ENCODE measurements at regions not wholly inside any gene's neighbourhood (a gene's known extent, or its start where the extent isn't known, plus 50 kb on each side); places are given as distances from the start of the nearest gene placed in this dataset.

DNA sequence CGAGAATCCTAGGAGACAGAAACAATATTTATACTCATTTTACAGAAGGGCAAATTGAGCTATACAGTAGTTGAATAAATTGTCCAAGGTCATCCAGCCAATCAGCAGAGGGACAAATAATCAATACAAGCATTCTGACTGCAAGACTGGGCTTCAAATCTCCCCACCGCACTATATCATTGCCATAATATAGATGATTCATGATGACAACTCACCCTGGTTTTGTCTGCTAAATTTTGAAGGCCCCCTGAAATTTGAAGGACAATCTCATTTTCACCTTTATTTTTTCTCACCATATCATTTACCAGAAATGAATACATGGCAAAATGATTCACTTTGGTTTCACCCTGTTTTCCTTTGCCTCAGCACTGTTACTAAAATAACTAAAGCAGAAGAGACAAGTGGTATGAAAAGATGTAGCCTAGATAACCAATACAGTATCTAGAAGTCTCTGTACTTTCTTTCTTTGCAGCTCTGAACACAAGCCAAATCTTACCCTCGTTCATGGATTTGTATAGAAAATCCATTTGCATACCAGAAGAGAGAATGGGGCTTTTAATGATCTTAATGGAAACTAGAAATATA lies 292.5 kb downstream of the TTLL7 start:
- Histone ChIP-seq H3K9me3 (no peaks in the 10 kb centered on the region), H3K27me3 (no peaks in the 10 kb centered on the region), H3K4me1 (no peaks in the 10 kb centered on the region), H3K27ac (no peak overlapping the region), H3K36me3 (no peaks in the 10 kb centered on the region), H3K4me3 (no peak overlapping the region)
- DNase-seq, result no peak
- TF ChIP-seq POLR2A (IDR thresholded peaks at IDR 0.05) (no peak), CTCF (IDR thresholded peaks at IDR 0.05) (no peak)

GRCh38 chr1:83705091-83705490 lies 293.8 kb downstream of the TTLL7 start:
- Histone ChIP-seq H3K4me1 (no peaks in the 10 kb centered on the region), H3K27ac (no peak overlapping the region), H3K4me3 (no peak overlapping the region), H3K36me3 (no peaks in the 10 kb centered on the region), H3K27me3 (no peaks in the 10 kb centered on the region), H3K9me3 (no peaks in the 10 kb centered on the region)
- TF ChIP-seq POLR2A (IDR thresholded peaks at IDR 0.05), result no peak
- TF ChIP-seq CTCF (IDR thresholded peaks at IDR 0.05), result no peak
- no peak for DNase-seq

GRCh38 chr1:83704350-83704749 lies 294.6 kb downstream of the TTLL7 start:
- Histone ChIP-seq H3K4me1 (no peaks in the 10 kb centered on the region), H3K9me3 (no peaks in the 10 kb centered on the region), H3K4me3 (no peak overlapping the region), H3K27ac (no peak overlapping the region), H3K36me3 (no peaks in the 10 kb centered on the region), H3K27me3 (no peaks in the 10 kb centered on the region)
- TF ChIP-seq CTCF (IDR thresholded peaks at IDR 0.05) (no peak), POLR2A (IDR thresholded peaks at IDR 0.05) (no peak)
- DNase-seq, result no peak

DNA sequence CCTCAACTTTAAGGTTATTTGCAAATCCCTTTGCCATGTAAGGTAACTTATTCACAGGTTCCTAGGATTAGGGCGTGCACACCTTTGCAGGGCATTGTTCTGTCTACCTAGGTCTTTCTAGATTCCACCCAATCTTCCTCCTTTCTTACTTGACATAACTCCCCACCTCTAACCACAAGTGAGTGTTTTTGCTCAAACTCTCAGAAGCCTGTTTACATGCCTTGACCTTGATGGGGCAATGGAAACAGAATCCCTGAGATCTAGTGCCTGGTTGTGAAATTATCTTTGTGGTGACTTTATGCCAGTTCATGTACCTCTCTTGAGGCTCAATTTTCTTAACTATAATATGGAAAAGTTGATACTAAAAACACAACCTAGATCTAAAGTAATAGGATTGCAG lies 296.6 kb downstream of the TTLL7 start:
- no peak overlapping the region for H3K27ac ChIP-seq
- no peaks in the 10 kb centered on the region for H3K9me3 ChIP-seq
- H3K4me3 ChIP-seq, result no peak overlapping the region
- no peaks in the 10 kb centered on the region for H3K36me3 ChIP-seq
- TF ChIP-seq POLR2A (IDR thresholded peaks at IDR 0.05) (no peak), CTCF (IDR thresholded peaks at IDR 0.05) (no peak)
- H3K4me1 ChIP-seq, result no peaks in the 10 kb centered on the region
- H3K27me3 ChIP-seq, result no peaks in the 10 kb centered on the region
- DNase-seq, result no peak

DNA sequence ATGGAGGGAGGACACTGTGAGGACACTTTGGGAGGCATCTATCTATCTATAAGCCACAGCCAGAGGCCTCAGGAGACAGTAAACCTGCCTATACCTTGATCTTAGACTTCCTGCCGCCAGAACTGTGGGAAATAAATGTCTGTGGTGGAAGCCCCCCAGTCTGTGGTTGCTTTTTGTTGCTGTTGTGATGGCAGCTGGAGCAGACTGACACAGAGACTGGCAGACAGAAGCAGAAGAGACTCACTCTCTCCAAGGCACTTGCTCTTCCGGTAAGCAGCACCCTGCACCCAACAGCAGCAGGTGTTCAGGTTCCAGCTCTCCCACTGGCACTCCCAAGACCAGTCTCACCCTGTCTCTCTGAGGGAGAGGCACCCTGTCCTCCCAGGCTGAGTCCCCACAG lies 297.6 kb downstream of the TTLL7 start:
- Histone ChIP-seq H3K27ac (no peak overlapping the region), H3K4me1 (no peaks in the 10 kb centered on the region), H3K9me3 (no peaks in the 10 kb centered on the region), H3K36me3 (no peaks in the 10 kb centered on the region), H3K4me3 (no peak overlapping the region), H3K27me3 (no peaks in the 10 kb centered on the region)
- DNase-seq, result no peak
- TF ChIP-seq CTCF (IDR thresholded peaks at IDR 0.05), result no peak

DNA sequence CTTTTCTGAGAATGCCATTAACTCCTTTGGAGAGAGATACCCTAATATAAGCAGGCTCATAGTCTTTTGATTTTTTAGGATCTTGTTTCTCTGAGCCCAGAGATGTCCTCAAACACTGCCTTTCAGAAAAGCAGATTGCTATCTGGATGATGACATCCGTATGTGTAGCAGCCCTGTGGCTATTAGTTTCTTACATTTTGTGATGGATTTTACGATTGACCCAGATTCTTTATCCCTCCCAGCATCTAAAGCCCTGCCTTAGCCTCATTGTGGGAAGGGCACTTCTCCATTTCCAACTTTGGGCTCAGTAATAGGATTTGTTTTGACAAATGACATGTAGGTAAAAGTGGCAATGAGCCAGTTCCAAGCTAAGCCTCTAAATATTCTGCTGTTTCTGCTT lies 300.3 kb downstream of the TTLL7 start:
- no peaks in the 10 kb centered on the region for H3K27me3 ChIP-seq
- H3K27ac ChIP-seq, result no peak overlapping the region
- no peaks in the 10 kb centered on the region for H3K36me3 ChIP-seq
- H3K4me3 ChIP-seq, result no peak overlapping the region
- no peaks in the 10 kb centered on the region for H3K4me1 ChIP-seq
- no peak for DNase-seq
- TF ChIP-seq CTCF (IDR thresholded peaks at IDR 0.05) (no peak), POLR2A (IDR thresholded peaks at IDR 0.05) (no peak)
- H3K9me3 ChIP-seq, result no peaks in the 10 kb centered on the region

Data from Peyer's patch (tissue), 4 donors.